Nephron (organoid): ENCODE measurements at regions not wholly inside any gene's neighbourhood (a gene's known extent, or its start where the extent isn't known, plus 50 kb on each side); places are given as distances from the start of the nearest gene placed in this dataset.

Experiments
- H3K27ac Mint-ChIP-seq, 3 experiments: 2 replicates each; pipeline ENCODE4 v1.8.0; 2020; ENCODE audit warnings: mixed read lengths in 3 of 3, mild to moderate bottlenecking in 2 of 3, moderate library complexity in 1 of 3
- H3K27me3 Mint-ChIP-seq: 2 replicates; pipeline ENCODE4 v1.8.0; 2021; ENCODE audit warnings: low read depth, mild to moderate bottlenecking, moderate library complexity, mixed read lengths
- H3K36me3 Mint-ChIP-seq: 2 replicates; pipeline ENCODE4 v1.8.0; 2020; ENCODE audit warnings: low read depth, mixed read lengths
- H3K4me1 Mint-ChIP-seq: 2 replicates; pipeline ENCODE4 v1.8.0; 2020; ENCODE audit warnings: mixed read lengths
- H3K4me3 Mint-ChIP-seq, 3 experiments: 2 replicates each; pipeline ENCODE4 v1.8.0; 2020; ENCODE audit warnings: mild to moderate bottlenecking in 3 of 3, mixed read lengths in 3 of 3, moderate library complexity in 2 of 3
- H3K9me3 Mint-ChIP-seq: 2 replicates; pipeline ENCODE4 v1.8.0; 2020; ENCODE audit warnings: mixed read lengths
- TF ChIP-seq, protein P1 (sequence below), 3 experiments: fragments of 200-600 bp; sonication (generic); IDR thresholded peaks; one replicate each; pipeline ENCODE4 v1.5.0; 2021; ENCODE audit warnings: antibody characterized with exemption in 3 of 3; ENCODE audit not compliant: unreplicated experiment in 3 of 3

DNA sequence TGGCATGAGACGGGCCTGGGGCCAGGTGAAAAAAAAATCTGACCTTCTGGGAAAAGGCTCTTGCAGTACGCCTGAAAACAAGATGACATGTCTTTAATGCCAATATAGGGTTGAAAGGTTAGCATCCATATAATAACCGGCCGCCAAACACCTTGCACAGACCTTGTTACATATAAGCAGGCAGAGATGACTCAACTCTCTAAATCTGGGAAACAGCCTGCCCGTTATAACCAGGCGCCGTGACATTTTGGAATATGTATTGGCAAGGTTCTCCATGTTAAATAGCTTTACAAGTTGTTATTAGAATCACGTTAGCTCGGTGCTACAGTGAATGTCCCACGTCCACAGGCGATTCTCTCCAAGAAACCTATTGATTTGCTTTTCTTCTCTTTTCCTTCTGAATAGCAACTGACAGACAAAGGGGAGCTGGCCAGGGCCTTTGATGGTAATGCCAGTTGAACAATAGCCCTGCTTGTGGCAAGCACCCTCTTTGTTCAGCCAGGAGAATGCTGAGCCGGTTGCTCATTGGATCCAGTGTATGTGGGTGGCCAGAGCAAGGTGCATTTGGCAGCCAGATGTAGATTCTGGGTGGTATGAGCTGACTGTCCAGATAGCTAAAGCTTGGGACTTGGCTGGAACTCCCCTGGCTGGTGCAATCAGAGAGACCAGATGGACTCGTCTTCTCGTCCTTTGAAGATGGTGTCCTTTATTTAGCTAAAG, 80.1 kb upstream of the AUTS2 start:
- TF ChIP-seq, protein P1, sequence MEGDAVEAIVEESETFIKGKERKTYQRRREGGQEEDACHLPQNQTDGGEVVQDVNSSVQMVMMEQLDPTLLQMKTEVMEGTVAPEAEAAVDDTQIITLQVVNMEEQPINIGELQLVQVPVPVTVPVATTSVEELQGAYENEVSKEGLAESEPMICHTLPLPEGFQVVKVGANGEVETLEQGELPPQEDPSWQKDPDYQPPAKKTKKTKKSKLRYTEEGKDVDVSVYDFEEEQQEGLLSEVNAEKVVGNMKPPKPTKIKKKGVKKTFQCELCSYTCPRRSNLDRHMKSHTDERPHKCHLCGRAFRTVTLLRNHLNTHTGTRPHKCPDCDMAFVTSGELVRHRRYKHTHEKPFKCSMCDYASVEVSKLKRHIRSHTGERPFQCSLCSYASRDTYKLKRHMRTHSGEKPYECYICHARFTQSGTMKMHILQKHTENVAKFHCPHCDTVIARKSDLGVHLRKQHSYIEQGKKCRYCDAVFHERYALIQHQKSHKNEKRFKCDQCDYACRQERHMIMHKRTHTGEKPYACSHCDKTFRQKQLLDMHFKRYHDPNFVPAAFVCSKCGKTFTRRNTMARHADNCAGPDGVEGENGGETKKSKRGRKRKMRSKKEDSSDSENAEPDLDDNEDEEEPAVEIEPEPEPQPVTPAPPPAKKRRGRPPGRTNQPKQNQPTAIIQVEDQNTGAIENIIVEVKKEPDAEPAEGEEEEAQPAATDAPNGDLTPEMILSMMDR (IDR thresholded peaks at IDR 0.05; ENCODE audit: unreplicated experiment in 3 of 3), result no peak
- H3K36me3 Mint-ChIP-seq, result no peaks in the 10 kb centered on the region
- no peaks in the 10 kb centered on the region for H3K9me3 Mint-ChIP-seq
- H3K4me3 Mint-ChIP-seq, result no peak overlapping the region
- peak overlapping the region in 1 of 3 experiments; percentile 4 for H3K27ac Mint-ChIP-seq
- H3K27me3 Mint-ChIP-seq, result peaks cover 20% of the 10 kb centered on the region
- peaks cover 9% of the 10 kb centered on the region for H3K4me1 Mint-ChIP-seq

DNA sequence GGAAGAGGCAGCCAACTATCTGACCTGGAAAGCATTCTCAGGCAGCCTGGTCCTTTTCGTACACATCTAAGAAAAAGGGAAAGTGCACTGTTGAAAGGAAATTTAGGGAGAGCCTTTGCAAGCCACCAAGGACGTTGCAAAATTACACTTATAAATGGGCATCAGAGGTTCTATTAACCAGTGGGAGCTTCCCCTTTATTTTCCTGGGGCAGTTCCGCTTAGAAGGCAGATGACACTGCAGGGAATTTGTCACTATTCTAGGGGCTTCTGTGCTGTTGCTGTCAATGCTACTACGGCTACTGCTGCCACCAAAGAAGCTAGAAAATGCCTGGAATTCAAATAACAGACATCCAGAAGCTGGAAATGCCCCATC, 79.6 kb upstream of the AUTS2 start:
- H3K4me3 Mint-ChIP-seq, result no peak overlapping the region

DNA sequence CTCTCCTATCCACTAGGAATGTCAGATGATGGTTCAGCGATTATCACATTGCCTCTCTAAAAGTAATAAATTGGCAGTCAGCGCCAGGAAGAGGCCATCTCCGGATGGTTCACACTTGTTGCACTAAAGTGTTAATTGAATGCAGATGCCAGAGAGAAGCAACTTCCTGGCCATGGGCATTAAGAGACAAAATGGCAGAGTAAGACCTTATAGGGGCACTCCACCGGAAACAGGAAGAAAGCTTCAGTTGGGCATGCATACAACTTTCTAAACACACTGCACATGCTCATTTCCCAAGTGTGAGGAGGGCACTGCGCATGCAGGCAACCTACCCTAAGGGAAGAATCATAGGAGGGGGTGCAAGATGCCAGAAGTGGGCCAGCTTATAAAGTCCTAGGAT, 71.7 kb upstream of the AUTS2 start:
- TF ChIP-seq, protein P1 (IDR thresholded peaks at IDR 0.05; ENCODE audit: unreplicated experiment in 3 of 3), result no peak
- Mint-ChIP-seq H3K36me3 (no peaks in the 10 kb centered on the region), H3K9me3 (peaks cover 14% of the 10 kb centered on the region), H3K27me3 (peaks cover 4% of the 10 kb centered on the region), H3K4me3 (no peak overlapping the region), H3K4me1 (no peaks in the 10 kb centered on the region), H3K27ac (no peak overlapping the region)

More for the DNA sequence above, 79.6 kb upstream of the AUTS2 start:
- H3K9me3 Mint-ChIP-seq, result no peaks in the 10 kb centered on the region
- peaks cover 20% of the 10 kb centered on the region for H3K27me3 Mint-ChIP-seq
- H3K4me1 Mint-ChIP-seq, result peaks cover 9% of the 10 kb centered on the region
- peak overlapping the region in 1 of 3 experiments; percentile 4 for H3K27ac Mint-ChIP-seq
- no peaks in the 10 kb centered on the region for H3K36me3 Mint-ChIP-seq
- TF ChIP-seq, protein P1 (IDR thresholded peaks at IDR 0.05; ENCODE audit: unreplicated experiment in 3 of 3), result no peak

DNA sequence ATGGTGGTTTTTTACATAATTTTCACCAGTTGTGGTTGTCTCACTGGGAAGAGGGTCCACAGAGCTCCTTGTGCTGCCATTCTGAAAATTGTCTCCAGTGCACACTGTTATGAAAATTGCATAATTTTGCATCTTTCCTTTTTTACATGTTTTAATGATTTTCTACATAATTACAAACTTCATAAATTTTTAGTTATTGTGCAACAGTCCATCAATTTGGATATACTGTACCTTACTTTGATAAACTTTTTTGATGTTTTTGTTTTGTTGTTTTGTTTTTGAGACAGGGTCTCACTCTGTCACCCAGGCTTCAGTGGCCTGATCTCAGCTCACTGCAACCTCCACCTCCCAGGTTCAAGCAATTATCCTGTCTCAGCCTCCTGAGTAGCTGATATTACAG, 70.6 kb upstream of the AUTS2 start:
- Mint-ChIP-seq H3K27ac (no peak overlapping the region), H3K9me3 (peaks cover 14% of the 10 kb centered on the region), H3K36me3 (no peaks in the 10 kb centered on the region), H3K4me3 (no peak overlapping the region), H3K4me1 (no peaks in the 10 kb centered on the region), H3K27me3 (peaks cover 2% of the 10 kb centered on the region)
- TF ChIP-seq, protein P1 (IDR thresholded peaks at IDR 0.05; ENCODE audit: unreplicated experiment in 3 of 3), result no peak

DNA sequence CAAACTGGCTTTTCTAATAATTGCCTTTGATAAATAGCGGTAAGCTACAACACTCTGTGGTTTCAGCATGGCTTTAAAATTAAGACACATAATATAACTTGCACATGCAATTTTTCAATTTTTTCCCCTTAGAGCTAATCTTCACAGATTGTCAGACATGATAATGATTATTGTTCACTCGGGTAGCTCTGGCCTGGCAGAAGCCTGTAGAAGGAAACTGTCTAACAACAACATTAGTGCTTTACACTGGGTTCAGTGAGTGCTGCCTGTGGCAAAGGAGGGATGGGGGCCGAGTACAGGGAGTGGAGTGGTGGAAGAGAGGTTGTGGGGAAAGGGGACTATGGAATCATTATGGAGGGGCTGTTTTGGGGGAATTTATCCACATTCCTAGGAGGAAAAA, 67.2 kb upstream of the AUTS2 start:
- no peak overlapping the region for H3K27ac Mint-ChIP-seq
- no peaks in the 10 kb centered on the region for H3K36me3 Mint-ChIP-seq
- H3K9me3 Mint-ChIP-seq, result peaks cover 2% of the 10 kb centered on the region
- H3K4me1 Mint-ChIP-seq, result no peaks in the 10 kb centered on the region
- no peak overlapping the region for H3K4me3 Mint-ChIP-seq
- TF ChIP-seq, protein P1 (IDR thresholded peaks at IDR 0.05; ENCODE audit: unreplicated experiment in 3 of 3), result no peak
- peaks cover 19% of the 10 kb centered on the region for H3K27me3 Mint-ChIP-seq

DNA sequence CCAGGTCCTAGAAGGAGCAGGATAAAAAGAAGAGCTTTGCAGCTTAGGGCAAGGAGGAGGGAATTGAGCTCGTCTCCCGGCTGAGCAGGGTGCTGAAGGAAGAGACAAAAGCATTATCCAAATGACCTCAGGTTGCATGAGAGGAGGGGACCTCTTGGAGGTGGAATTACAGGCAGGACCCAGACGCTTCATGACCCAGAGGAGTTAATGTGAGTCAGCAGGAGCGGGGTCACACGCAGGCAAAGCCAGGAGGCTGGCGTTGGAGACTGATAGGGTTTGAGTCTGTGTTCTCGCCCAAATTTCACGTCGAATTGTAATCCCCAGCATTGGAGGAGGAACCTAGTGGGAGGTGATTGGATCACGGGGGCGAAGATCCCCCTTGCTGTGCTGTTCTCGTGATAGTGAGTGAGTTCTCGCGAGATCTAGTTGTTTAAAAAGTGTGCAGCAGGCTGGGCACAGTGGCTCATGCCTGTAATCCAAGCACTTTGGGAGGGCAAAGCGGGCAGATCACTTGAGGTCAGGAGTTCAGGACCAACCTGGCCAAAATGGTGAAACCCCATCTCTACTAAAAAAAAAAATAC, 63.7 kb upstream of the AUTS2 start:
- no peaks in the 10 kb centered on the region for H3K36me3 Mint-ChIP-seq
- no peak overlapping the region for H3K4me3 Mint-ChIP-seq
- peaks cover 28% of the 10 kb centered on the region for H3K27me3 Mint-ChIP-seq
- no peak overlapping the region for H3K27ac Mint-ChIP-seq
- H3K4me1 Mint-ChIP-seq, result no peaks in the 10 kb centered on the region
- TF ChIP-seq, protein P1 (IDR thresholded peaks at IDR 0.05; ENCODE audit: unreplicated experiment in 3 of 3), result no peak
- H3K9me3 Mint-ChIP-seq, result no peaks in the 10 kb centered on the region
